Adrenal gland (tissue), 5 donors: ENCODE measurements at regions not wholly inside any gene's neighbourhood (a gene's known extent, or its start where the extent isn't known, plus 50 kb on each side); places are given as distances from the start of the nearest gene placed in this dataset.

Source experiments
- CTCF ChIP-seq, 6 experiments: fragments of 450-650 bp in 4 of 6; fragments of 200-600 bp in 2 of 6; sonication (generic) in 1 of 6; IDR thresholded peaks; 1 replicate in 5 of 6; 2 replicates in 1 of 6; pipeline versions ENCODE4 v1.5.1 to v1.8.0; 2016 to 2021; ENCODE audit warnings: antibody characterized with exemption in 6 of 6, mild to moderate bottlenecking in 2 of 6, moderate library complexity in 1 of 6
- POLR2A ChIP-seq, 2 donors: fragments of 450-650 bp; IDR thresholded peaks; one replicate each; pipeline ENCODE4 v1.6.1; 2017; ENCODE audit warnings: antibody characterized with exemption in 2 of 2, mild to moderate bottlenecking in 2 of 2, moderate library complexity in 1 of 2
- donor health status: DM: no; HTN: no; CAD: no.

- no peak for TF ChIP-seq CTCF (IDR thresholded peaks at IDR 0.05)
- no peak for TF ChIP-seq POLR2A (IDR thresholded peaks at IDR 0.05)
These were observed 1929.3 kb upstream of the LRRTM1 start for GRCh38 chr2:82233806-82234205.
